ENCODE measurements at regions not wholly inside any gene's neighbourhood (a gene's known extent, or its start where the extent isn't known, plus 50 kb on each side); places are given as distances from the start of the nearest gene placed in this dataset.

DNA sequence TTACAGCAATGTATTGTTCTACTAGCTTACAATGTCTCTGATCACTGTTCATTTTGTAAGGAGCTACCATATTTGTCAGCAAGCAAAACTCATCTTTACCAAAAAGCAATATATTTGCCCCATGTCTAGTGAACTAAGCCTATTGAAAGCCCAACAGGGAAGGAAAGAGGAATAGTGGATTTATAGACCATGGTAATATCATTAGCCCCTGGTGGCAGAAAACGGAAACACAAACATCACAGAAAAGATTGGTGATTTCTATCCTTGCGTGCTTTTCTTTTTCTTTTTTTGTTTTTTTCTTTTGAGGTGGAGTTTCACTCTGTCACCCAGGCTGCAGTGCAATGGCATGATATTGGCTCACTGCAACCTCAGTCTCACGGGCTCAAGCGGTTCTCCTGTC is 1562.4 kb upstream of the TMEM132C start:
- TF ChIP-seq CTCF (IDR thresholded peaks at IDR 0.05) (no peak), POLR2A (IDR thresholded peaks at IDR 0.05) (no peak)
